ENCODE measurements at regions not wholly inside any gene's neighbourhood (a gene's known extent, or its start where the extent isn't known, plus 50 kb on each side); places are given as distances from the start of the nearest gene placed in this dataset.
A peak's percentile ranks its signal among the peaks of the same experiment; 100 is the strongest.
"Not testable (repeated sequence)": the region's sequence is repeated elsewhere in the genome, so short reads cannot be mapped to it uniquely, and the experiment has no call there.

DNA sequence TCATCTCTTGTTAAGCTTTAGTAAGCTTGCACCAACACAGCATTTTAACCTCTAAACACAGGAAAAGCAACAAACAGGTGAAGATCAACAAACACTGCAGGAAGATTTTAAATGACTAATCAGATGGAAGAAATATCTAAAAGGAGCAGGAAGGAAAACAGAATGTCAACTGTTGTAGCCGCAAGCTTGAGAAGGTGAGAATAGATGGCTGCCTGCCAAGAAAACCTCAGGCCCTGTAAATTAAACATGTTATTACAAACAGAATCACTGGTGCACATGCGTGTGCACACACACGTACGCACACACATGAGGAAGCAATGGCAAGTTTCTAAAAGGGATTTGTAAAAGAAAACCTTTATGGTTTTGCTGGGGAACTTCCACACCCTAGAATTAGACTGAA lies 257.8 kb upstream of the GALNT5 start:
- ATAC-seq, result no peak
- intact Hi-C loops (cut with micrococcal nuclease), result no loop called here
- DNase-seq, result no peak

DNA sequence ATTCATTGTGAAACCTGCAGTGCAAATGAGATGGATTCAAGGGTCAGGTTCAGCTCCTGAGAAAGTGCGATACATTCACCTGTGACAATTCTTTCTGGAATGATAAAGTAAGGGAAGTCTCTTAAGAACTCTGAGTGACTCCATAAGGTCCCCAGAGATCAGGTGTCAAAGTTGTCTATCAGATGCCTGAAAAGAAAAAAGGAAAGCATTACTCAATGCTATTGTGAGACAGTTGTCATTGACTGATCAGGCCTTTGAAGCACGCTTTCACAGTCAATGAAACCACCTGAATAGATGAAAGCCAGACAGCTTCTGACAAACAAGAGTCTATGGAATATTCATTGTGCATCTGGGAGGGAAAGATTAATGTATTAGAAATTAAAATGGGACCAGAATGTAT lies 252.7 kb upstream of the GALNT5 start:
- DNase-seq (no peak), ATAC-seq (no peak)
- intact Hi-C loops (cut with micrococcal nuclease), result no loop called here

DNA sequence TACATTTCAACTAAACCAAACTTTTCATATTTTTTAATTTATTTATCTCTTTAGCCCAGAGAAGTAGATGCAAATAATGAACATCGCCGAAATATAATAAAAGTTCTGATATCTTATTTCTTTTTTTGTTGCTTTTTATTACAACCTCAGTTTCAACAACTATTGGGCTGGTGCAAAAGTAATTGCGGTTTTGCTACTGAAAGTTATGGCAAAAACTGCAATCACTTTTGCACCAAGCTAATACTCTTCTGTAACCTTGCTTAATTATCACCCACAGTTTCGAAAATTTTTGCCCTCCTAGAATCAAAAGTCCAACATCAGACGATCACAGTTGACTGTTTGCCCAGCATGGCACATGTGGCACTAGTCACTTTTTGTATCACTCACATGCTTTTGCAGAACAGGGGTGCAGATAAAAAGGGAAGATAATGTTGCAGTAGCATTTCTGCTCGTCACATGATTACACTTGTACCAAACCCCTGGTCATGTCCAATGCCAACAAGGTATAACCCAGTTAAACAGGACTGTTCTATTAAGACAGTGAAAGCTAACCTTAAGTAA lies 242.4 kb upstream of the GALNT5 start:
- DNase-seq (no peak), ATAC-seq (no peak)
- intact Hi-C loops (cut with micrococcal nuclease), result no loop called here

DNA sequence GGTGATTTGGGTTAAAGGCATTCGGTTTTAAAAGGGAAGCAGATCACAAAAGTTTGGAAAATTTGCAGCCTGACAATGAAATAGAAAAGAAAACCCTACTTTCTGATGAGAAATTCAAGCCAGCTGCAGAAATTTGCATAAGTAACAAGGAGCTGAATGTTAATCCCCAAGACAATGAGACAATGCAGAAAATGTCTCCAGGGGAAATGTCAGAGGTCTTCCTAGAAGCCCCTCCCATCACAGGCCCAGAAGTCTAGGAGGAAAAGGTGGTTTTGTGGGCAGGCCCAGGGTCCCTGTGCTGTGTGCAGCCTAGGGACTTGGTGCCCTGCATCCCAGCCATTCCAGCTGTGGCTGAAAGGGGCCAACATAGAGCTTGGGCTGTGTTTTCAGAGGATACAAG lies 234.2 kb upstream of the GALNT5 start:
- intact Hi-C loops (cut with micrococcal nuclease); ATAC-seq: not testable (repeated sequence)

DNA sequence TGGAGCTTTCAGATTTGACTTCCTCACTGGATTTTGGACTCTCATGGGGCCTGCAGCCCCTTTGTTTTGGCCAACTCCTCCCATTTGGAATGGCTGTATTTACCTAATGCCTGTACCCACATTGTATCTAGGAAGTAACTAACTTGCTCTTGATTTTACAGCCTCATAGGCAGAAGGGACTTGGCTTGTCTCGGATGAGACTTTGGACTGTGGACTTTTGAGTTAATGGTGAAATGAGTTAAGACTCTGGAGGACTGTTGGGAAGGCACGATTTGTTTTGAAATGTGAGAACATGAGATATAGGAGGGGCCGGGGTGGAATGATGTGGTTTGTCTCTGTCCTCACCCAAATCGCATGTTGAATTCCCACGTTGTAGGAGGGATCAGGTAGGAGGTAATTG lies 233.4 kb upstream of the GALNT5 start:
- intact Hi-C loops (cut with micrococcal nuclease), result no loop called here
- DNase-seq, result no peak
- ATAC-seq, result no peak

More for the DNA sequence above, 234.2 kb upstream of the GALNT5 start:
- DNase-seq, result not testable (repeated sequence)

DNA sequence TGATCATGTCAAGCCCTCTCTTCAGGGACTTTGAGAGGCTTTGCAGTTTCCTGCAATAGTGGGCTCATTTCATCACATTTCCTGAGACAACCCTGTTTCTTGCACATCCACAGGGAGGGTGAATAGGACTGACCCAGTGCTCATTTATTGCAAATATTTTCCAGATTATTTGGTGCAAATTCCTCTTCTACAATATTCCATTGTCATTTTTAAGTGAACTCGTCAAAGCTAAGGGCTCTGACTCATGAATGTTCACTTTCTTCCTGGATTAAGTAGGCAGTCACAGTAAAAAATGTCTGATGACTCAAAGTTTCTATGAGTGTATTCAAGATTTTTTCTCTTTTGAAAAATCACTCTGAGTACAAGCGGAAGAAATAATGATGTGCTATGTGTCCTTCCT lies 225.5 kb upstream of the GALNT5 start:
- intact Hi-C loops (cut with micrococcal nuclease), result no loop called here
- ATAC-seq (no peak), DNase-seq (no peak)

DNA sequence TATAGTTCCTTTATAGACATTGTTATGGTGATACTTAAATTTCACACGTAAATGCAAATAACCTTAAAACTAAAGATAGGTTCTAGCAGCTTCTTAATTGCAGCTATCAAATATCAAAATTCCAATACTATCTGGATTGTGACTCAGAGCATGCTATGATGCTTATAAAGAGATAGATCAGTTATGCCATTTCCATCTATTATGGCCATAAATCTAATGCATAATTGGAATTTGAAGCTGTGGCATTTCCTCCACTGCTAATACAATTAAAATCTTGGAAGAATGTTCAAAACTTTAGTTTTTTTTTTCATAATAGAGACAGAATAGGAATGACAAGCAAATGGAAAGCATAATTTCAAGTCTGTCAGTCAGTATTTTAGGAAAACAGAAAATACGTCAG lies 220.8 kb upstream of the GALNT5 start:
- no peak for ATAC-seq
- intact Hi-C loops (cut with micrococcal nuclease), result no loop called here
- DNase-seq, result no peak

DNA sequence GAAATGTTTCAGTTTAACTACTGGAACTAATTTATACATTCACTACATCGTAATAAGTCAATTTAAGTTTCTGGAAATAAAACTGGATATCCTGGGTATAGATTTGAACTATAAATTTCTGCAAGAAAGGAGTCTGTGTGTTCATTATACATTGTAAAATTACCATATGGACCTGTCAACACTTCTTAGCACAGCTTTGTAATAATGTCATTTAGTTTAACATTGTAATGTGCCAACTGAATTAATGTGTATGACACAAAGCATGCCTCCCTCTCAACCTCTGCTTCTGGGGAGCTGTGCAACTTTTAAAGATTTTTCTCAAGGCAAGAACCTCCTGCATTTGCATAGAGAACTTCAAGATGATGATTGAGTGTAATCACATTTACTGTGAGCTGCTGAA lies 213.7 kb upstream of the GALNT5 start:
- intact Hi-C loops (cut with micrococcal nuclease), result no loop called here
- DNase-seq (no peak), ATAC-seq (no peak)

DNA sequence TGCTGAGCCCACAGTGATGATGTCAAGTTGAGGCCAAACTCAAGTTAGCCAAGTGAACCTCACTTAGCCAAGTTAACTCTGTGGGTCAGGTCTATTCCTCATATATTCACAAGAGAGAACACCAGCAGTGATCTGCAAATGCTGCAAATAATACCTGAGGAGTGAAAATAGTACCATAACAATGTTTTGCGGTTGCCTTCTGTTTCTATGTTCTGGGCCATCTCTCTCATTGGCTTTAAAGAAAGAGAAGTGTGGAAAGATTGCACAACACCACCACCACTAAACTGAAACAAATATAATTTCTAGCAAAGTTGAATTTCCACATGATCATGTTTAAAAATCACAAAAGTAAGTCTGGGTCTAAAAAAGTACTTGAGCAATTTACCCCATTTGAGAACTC lies 211.1 kb upstream of the GALNT5 start:
- DNase-seq, result no peak
- intact Hi-C loops (cut with micrococcal nuclease), result no loop called here
- ATAC-seq, result no peak

DNA sequence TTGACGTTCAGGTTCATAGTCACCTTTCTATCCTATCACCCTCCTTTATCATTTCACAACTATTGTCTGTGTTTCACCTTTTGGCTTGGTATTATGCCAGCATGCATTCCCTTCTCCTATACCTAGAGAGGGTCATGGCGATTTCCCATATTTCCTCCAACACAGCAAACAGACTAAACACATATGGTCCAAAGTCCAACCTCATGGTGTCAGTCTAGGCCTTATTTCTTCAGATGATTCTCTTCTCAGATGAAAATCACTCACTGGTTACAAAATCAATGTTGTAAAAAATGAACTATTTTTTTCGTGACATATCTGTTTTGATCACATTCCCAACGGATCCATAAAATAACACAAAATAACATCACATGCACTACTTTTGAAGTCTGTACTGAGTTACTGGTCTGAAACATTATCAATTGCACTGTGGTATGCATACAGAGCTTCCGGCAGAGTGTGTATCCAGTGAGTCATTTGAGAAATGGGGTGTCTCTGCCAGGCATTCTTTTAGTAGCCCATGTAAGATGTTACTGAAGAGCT lies 204.8 kb upstream of the GALNT5 start:
- DNase-seq (no peak), ATAC-seq (peak; percentile 24)
- intact Hi-C loops (cut with micrococcal nuclease), result no loop called here

DNA sequence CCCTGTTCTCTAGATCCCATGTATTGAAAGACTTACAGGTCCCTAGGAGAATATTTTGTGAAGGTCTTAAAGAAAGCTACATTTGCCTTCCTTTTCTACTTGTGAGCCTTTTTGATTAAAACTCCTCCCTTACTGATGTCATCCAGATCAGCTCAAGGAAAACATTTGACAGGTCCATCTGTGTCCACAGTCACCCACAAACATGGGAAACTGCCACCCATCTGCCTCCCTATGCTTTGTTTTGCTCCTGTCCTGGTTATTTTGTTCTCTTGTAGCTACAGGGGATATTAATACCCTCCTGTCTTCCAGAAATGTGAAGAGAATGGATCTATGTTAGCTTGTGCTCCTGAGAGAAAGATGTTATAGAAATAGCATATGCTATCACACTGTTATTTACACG lies 203.6 kb upstream of the GALNT5 start:
- intact Hi-C loops (cut with micrococcal nuclease), result no loop called here
- ATAC-seq, result no peak
- no peak for DNase-seq

DNA sequence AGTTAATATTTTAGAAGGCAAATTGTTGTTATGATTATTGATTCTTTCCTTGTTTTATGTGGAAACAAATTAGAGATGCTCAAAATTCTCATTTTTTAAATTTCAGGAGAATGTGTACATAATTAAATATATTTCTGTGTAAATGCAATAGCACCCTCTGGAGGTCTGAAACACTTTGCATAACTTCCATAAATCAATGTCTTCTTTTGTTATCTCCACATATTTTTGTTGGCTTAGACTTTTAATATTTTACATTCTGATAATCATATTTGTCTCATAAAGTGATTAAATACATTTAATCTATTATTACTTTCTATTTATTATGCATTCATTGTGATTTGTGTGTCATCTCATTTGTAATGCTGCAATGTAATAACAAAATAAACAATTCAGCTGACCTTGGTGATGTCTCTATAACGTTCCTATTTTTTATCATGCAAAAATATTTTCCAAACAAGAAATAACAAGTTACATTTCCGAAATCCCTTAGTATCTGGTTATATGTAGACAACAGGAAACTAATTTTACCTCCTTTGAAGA lies 201.8 kb upstream of the GALNT5 start:
- no peak for DNase-seq
- intact Hi-C loops (cut with micrococcal nuclease), result no loop called here
- ATAC-seq, result no peak

DNA sequence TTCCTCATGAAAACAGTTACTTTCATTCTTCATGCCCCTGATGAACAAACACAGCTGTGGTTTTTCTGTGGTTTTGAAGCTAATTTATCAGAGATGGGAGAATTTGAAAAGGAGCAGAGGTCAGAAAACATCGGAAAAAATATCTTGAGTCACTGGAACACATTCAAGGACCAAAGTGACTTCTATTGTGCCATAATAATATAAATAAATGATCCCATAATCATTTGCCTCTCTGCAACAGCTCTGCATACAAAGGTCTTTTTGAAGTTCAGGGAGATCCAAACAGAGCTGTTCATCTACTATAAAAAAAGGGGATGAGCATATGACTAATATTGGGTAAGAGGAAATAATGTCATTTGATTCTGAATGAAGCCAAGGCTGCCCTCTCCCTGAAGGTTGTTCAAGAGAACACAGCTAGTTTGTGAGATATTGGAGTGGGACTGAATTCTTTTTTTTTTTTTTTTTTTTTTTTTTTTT lies 201.3 kb upstream of the GALNT5 start:
- DNase-seq (no peak), ATAC-seq (peak; percentile 47)
- intact Hi-C loops (cut with micrococcal nuclease), result no loop called here

DNA sequence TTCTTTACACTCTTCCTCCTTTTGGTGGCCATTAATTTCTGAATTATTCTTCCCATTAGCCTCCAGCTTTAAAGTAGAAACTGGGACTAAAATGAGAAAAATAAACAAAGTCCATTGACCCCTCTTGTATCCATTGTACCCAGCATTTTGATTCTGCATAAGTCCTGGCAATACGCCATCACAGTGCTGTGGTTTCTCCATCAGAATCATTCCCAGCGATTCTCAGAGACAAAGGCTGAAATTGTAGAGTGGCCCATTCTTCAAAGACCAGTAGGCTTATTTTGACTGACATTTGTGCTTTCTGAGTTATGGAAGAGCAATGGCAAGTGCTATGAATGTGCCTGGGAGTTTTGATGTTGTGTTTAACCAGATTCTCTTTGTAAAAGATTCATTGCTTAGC lies 199.3 kb upstream of the GALNT5 start:
- no peak for DNase-seq
- intact Hi-C loops (cut with micrococcal nuclease), result no loop called here
- no peak for ATAC-seq

DNA sequence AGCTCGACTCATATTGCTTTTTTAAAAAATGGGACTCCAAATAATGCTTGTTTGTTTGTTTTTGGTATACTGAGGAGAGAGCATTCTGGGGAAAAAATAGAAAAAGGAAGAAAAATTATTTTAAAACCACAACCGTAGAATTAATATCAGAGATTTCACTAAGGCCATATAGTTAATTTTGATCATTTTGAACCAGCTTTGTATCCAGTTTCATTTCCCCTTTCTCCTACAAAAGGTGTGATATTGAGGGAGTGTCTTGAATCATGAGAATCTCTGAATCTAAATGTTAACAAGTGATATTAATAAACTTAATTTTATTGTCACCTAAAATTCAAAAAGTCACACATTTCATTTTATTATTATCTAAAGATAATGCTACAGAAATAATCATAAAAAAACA lies 198.5 kb upstream of the GALNT5 start:
- no peak for DNase-seq
- ATAC-seq, result no peak
- intact Hi-C loops (cut with micrococcal nuclease), result no loop called here

DNA sequence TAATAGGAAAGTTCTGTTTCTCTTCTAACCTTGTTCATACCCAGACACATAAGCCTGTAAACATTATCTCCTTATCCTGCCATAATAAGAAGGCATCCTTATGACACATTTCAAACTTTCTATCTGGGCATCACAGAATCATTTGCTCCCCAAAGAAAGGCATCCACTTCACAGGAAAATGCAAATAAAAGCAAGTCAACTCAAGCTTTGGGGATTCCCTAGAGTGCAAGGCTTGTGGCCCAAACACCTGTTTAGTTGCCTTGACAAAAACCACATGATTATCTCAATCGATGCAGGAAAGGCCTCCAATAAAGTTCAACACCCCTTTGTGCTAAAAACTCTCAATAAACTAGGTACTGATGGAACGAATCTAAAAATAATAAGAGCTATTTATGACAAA lies 195.7 kb upstream of the GALNT5 start:
- DNase-seq (no peak), ATAC-seq (no peak)
- intact Hi-C loops (cut with micrococcal nuclease), result no loop called here

DNA sequence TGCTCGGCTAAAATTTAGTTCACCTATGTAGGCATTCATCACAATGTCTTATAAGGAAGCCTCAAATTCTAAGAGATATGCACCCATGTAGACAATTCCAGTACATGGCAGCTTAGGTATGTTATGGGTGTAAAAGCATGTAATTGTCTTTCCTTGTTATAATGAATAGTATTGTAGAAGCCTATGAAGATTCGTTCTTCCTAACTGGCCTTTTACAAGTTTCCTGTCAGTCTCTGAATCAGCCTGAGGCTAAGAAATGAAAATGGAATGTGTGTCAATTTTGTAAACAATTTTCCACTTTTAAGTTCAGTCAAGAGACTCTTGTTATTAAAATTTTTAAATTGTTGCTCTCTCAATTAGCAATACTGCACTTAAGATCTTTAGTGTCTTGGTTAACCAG lies 189.9 kb upstream of the GALNT5 start:
- DNase-seq, result no peak
- no peak for ATAC-seq
- intact Hi-C loops (cut with micrococcal nuclease), result no loop called here

DNA sequence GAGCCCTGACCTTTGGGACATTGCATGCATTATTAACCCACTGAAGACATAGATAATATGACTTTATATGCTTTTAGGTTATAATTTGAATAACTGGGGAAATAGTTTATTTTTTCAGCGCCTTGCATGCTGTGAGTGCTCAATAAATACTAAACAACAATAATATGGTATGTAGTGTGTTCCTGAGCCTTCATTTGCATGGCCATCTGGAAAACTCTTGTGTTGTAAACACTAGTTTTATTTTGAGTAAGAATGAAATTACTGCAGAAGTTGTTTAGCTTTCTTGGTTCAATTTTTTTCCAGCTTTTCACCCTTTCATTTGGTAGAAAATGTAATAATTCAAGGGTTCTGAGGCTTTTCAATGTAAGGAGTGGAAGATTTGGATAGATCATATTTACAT lies 189.3 kb upstream of the GALNT5 start:
- intact Hi-C loops (cut with micrococcal nuclease), result no loop called here
- no peak for ATAC-seq
- DNase-seq, result no peak

DNA sequence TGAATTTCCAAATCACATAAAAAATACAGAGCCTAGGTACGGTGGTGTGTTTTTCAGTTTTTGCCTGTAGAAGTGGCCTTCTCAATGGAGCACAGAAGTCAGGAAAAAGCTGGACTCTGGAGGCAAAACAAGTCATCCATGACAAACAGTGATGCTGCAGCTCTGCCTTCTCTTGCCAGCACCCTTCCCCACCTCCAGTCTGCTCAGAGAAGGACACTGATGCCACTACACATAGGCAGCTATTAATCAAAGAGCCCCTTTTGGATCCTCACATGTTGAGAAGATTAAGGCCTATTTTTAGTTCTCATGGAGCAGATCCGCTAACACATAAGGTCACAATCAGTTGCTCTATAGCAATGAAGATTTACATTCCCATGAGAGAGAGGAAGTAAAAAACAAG lies 181.6 kb upstream of the GALNT5 start:
- no peak for DNase-seq
- ATAC-seq, result peak; percentile 60
- intact Hi-C loops (cut with micrococcal nuclease), result no loop called here

DNA sequence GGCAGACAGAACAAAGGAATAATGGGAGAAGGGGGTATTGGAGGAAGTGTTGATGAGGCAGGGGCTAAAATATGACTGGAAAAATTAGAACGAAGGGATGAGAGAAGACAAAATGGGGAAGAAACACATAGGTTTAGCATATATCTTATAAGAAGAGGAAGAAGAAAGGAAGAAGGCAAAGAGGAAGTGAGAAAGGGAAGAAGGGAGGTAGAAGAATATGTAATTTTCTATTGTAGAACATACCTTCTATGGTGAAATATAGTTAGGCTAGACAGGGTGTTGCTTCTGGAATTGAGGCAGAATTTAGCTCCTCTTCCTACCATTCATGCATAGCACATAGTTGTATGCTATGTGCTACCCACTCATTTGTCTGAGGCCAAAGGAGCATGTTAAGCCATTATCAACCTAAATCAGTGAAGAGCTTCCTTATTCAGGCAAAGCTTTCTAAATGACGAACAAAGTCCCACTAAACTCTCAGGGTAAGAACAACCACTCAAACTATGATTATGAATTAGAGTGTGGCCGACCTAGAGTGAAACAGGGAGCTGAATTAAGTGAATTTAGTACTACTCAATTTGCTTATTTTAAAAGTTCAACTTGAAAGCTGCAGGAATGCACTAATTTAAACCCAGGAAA lies 180.9 kb upstream of the GALNT5 start:
- DNase-seq (no peak), ATAC-seq (no peak)
- intact Hi-C loops (cut with micrococcal nuclease), result no loop called here

DNA sequence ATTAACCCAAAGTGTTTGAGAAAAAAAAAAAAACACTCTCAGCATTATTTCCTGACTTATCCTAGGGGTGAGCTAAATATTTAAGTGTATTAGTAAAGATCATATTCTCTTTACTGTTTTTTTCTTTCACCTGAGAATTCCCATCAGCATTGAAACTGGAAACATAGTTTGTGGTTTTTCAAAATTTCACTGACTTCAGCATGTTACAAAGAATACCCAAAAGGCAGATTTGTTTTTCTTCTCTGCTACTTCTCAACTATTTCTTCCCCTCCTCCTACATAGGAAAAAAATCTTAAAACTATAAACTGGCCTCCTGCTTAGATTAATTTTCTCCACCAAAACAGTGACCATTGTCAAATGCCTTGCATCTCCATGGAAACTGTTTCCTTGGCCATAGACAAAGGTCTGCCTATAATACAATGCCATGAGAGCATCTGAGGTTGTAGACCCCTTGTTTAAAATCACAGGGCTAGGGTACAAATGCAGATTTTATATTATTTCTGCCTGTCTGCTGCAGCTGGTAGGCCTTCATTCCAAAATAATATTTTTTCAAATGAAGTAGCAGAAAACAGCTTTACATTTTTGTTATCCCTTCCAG lies 179.7 kb upstream of the GALNT5 start:
- ATAC-seq, result no peak
- DNase-seq, result no peak
- intact Hi-C loops (cut with micrococcal nuclease), result no loop called here
